ENCODE measurements at regions not wholly inside any gene's neighbourhood (a gene's known extent, or its start where the extent isn't known, plus 50 kb on each side); places are given as distances from the start of the nearest gene placed in this dataset.

GRCh38 chr12:46585854-46586621 lies 213.5 kb upstream of the SLC38A2 start (continued):
- TF ChIP-seq CHD7 (IDR thresholded peaks at IDR 0.05; ENCODE audit: insufficient replicate concordance, low read length) (no peak), EZH2 (IDR thresholded peaks at IDR 0.05; ENCODE audit: low read depth, low read length, severe bottlenecking) (no peak), CREB1 (IDR thresholded peaks at IDR 0.05) (no peak), KDM1A (IDR thresholded peaks at IDR 0.05; ENCODE audit: borderline replicate concordance, low read length) (no peak), CBX5 (IDR thresholded peaks at IDR 0.05; ENCODE audit: low read depth, low read length) (no peak)
